UCSD-AML1 (cell line): ENCODE measurements at regions not wholly inside any gene's neighbourhood (a gene's known extent, or its start where the extent isn't known, plus 50 kb on each side); places are given as distances from the start of the nearest gene placed in this dataset.
"Not testable (repeated sequence)": the region's sequence is repeated elsewhere in the genome, so short reads cannot be mapped to it uniquely, and the experiment has no call there.

Source experiments
- DNase-seq: peaks from one replicate; lab custom pipeline; 2025; ENCODE audit not compliant: unreplicated experiment; lab: John Stamatoyannopoulos, UW

DNA sequence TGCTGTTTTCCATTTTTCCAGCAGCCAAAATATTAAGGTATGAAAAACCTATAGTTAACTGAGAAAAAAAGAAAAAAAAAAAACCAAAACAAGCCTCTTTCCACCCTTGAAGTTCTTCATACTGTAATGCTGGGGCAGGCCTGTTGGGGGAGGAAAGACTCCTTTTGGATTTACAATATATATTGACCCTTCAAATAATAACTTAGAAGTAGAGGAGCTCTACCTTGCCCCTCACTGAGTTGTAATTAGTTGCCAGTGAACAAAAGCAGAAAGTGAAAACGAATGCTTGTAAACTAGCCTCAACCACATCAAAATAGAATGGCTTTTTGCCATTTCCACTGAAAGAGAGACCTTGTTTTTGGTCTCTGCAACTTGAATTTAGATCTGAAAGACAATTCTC is 326.6 kb downstream of the NR2F2 start:
- DNase-seq = no peak

DNA sequence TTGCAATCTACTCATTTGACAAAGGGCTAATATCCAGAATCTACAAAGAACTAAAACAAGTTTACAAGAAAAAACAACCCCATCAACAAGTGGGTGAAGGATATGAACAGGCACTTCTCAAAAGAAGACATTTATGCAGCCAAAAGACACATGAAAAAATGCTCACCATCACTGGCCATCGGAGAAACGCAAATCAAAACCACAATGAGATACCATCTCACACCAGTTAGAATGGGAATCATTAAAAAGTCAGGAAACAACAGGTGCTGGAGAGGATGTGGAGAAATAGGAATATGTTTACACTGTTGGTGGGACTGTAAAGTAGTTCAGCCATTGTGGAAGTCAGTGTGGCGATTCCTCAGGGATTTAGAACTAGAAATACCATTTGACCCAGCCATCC is 336.5 kb downstream of the NR2F2 start:
- DNase-seq = not testable (repeated sequence)

DNA sequence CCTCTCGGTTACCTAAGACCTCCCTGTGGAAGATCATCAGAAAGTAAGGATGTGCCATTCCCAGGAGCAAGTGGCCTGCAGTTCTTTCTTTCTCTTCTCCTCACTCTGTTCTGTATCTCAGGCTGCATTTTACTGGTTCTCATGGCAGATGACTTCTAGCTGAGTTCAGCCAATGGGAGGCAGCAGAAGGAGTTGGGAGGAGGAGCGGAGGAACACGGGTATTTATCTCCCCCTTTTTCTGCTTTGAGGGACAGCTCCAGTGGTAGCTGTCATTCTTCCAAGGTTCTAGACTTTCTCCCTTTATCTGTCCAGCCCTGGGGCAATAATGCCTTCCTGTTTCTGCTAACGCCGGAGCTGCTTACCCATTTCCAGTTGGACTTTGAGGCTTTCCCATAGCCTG is 339.9 kb downstream of the NR2F2 start:
- no peak for DNase-seq

DNA sequence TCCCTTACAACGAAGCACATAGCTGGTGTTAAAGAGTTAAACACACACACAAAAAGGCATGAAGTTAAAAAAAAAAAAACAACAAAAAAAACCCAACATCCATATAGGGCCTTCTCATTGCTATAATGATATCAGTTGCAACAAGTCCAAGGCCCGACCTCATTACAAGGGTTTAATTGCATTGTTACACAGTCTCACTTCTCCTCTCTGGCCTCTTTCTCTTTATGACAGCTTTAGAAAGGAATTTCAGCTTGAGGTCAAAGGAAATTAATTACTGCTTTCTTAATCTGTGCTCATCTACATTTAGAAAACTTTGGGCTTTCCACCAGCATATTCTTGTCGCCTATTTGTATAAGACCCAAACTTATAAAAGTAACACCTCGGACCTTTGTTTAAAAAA is 342.1 kb downstream of the NR2F2 start:
- DNase-seq = no peak

DNA sequence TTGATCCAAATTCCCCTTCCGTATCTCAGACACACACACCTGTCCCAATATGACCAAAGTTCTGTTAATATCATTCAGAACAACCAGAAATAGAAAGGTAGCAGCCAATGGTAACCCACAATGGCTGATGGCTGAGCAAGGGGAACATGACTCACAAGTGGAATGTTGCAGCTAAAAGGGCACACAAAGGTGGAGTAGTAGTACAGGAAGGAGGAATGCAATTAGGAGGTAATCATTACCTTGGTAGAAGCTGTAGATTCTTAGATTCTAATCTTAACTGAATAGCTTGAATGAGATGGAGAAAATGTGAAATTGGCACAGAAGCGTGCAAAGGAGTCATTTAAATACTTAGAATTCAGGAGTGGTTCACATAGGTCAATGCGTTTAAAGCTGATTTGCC is 347.9 kb downstream of the NR2F2 start:
- no peak for DNase-seq

DNA sequence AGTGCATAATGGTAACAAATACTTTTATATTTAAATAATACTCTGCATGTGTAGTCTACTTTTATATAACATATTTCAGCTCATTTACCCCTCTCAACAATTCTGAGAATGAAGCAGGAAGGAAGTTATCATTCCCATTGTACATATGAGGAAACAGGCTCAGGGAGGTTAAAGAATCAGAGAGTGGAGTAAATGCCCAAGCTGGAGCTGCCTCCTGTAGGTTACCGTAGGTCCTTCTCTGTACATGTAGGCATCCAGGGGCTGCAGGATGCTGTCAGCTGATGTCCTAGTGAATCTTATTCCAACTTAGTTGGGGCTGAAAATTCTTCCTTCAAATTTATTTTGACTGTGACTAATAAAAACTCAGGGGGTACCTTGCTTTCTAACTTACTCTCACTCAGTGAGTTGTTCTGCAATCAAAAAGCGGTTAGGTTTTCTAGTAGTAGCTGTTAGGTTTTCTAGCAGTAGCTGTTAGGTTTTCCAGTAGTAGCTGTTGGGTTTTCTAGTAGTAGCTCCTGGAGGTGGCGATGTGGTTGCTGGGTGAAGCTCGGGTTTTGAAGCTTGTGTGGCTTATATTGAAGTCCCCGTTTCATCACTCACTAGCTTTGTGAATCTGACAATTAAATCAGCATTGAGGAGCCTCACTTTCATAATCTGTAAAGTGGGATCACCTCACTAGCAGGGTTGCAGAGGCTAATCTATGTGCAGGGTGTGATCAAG is 357.0 kb downstream of the NR2F2 start:
- DNase-seq = no peak

DNA sequence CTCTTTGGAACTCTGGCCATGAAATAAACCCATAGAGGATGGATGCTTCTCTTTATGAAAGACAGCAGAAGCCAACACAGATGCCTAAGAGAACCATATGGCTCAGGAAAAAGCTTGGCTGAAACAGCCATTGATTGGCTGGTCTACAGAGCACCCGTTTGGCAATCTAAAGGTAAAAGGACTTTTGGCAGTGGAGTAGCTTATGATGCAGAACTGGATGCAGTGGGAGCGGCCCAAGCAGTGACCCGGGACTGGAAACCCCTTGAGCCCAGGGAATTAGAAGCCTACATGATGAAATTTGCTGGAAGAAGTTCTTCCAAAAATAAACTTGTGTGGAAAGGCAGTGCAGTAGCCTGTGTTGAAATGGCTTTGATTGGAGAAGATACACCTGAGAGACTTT is 360.2 kb downstream of the NR2F2 start:
- no peak for DNase-seq

DNA sequence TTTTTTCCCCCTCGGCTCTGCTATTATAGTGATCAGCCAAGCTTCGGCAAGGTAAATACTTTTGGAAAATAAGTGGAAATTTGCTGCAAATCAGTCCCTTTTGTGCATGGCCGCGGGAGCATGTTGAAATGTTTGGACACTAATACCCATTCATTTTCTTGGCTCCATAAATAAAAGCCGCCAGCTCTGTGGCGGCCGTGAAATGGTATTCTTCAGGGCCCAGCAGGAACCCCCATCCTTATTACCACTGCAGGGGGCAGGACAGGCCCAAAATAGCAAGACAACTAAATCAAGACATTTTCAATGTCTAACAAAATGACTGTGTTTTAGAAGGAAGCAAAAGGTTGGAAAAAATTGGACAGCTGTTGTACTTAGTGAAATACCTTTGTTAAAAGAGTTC is 362.3 kb downstream of the NR2F2 start:
- no peak for DNase-seq

DNA sequence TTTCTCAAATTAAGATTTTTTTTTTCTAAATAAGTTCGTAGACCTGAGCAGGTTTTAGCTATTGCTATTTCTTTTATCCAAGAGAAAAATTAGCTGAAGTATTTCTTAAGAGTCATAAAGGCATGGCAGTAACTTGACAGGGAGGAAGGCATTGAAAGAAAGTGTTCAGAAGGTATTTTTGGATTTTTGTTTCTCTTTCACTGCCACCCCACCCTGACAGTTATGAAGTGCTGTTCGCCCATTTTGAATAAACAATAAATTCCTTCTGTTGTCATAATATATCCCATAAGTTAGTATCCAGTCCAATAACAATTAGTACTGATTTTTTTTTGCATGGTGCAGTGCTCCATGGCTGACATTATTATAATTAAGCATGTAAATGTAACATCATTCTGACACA is 363.0 kb downstream of the NR2F2 start:
- DNase-seq = no peak

DNA sequence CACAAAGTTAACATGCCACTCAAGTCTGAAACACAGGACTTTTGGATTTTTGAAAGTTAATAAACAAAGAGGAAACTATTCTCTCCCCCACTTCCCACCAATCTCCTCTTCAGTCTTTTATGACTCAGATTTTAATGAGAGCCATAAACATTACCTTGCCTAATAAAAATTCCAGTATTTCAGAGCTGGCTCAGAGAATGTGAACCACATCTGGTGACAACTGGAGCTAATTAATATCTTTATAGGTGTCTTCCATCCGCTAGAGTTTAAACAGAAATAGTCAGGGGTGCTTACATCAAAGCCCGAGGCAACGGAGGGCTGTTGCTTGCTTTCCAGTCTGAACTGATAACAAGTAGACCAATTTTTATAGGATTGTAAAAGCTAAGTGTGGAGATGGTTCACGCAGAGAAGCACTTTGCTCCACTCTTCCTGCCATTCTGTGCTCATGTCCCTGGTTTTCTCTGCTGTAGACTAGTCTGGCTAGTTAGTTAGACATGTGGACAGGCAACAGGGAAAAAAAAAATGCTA is 363.6 kb downstream of the NR2F2 start:
- DNase-seq = no peak

DNA sequence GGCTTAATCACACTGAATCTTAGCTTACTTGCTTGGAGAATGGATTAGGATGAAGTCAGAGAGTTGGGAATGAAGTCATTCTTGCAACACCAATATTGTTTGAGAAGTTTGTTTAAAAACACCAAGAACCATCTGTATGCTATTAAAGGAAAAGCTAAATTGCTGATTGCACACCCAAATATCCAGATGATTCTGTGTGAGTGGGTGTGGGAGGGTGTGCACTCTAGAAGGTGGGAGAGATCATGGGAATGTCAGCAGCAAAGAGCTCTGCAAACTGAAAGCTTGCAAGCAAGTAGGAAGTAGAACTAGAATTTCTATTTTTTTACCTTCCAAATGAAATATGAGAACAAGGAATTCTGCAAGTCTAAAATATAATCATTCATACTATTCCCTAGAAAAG is 364.9 kb downstream of the NR2F2 start:
- DNase-seq = no peak

DNA sequence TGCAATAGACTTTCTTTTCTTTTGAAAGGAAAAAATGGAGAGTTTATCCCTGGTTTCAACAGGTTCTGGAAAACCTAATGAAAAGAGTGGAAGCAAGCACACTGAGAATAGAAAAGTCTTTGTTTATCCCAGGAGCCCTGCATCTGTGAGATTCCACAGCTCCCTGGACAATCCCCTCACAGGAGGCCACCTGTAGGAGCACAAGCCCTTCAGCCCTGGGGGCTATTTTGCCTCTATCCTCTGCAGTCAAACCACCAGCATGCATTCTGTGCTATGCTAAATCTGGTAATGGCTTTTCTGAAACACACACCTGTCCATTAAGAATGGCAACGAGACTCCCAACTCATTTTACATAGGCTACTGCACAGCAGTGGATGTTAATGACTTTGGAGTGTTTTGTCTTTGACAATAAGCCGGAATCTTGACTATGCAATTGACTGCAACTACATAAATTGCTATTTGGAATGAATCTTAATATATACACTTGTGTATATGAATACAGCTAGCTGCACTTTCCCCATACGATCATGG is 369.4 kb downstream of the NR2F2 start:
- no peak for DNase-seq

DNA sequence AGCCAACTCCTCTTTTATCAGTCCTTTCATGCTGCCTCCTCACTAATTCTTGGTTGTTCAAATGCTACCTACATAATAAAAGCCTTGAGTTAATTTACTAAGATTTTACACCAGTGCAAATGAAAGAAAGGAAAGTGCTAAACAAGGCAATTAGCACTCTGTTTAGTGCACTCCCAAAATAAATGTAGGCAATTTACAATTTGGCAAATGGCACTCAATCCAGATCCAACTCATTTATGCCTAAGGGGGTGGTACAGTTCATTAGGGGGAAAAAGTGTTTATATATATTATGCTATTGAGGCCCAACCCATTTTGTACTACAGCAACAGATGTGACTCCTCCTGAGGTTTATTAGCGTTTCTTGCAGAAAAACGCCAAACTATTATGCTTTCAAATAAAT is 370.1 kb downstream of the NR2F2 start:
- no peak for DNase-seq

DNA sequence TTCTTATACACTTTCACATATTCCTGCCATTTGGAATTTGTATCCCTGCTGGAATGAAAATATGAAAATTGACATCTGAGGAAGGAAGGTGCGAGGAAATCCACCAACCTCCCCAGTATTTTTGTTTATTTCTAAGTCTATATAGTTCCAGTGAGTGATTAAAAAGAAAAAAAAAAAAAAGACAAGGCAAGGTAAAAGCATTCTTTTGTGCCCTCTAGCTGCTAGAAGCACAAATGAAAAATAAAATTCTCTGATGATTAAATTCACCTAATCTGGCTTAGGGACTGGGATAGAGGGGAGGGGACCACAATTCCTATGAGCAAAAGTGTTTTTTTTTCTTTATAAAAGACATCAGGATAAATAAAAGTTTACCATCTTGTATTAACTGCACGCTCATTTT is 370.9 kb downstream of the NR2F2 start:
- no peak for DNase-seq

DNA sequence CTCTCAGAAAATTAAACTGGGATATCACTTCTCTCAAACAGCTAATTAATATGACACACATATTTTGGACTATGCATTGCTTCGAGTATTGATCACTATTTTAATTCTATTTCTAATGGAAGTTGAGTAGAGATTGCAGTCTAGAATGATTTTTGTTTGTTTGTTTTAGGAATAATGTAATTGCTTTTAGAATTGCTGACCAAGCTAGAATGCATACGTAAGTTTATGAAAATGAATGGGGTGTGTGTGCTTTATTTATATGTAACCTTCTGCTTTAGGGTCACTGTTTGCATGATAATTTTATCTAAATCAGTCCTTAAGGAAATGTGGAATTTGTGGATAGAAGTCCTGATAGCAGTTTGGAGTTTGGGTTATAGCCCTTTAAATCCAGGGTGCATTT is 371.4 kb downstream of the NR2F2 start:
- DNase-seq = no peak

DNA sequence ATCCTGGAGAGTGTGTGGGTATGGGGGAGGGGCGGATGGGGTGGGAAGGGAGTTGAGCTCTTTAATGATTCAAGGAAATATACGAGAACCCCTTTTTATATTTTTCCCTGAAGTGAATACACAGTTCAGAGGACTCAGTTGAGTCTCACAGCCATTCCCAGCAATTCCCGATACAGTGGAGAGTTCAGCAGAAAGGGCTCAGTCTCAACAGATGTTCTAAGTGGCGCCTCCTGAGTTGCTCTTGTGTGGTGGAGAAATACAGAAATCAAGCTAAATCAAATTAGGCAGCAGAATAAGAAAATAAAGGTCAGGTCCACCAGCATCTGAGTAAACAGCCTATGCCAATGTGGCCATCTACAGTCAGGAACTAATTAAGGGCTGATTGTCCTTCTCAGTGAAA is 372.1 kb downstream of the NR2F2 start:
- DNase-seq = no peak

DNA sequence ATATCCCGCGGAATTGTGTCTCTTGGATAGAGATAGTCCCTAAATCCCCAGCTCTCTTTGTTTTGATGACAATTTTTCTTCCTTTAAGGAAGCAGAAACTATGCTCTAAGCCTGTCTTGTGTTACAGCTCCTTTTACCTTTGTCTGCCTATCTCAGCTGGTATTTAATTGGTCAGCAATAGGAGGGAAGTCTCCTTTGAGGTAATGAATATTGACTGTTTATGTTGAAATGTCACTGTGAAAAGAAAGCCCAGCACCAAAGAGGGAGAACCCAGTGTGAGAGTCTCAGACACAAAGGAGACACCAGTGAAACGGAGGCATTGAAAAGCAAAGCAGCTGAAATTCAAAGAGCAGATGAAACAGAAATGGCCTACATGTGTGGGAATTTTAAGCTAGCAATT is 372.6 kb downstream of the NR2F2 start:
- no peak for DNase-seq

DNA sequence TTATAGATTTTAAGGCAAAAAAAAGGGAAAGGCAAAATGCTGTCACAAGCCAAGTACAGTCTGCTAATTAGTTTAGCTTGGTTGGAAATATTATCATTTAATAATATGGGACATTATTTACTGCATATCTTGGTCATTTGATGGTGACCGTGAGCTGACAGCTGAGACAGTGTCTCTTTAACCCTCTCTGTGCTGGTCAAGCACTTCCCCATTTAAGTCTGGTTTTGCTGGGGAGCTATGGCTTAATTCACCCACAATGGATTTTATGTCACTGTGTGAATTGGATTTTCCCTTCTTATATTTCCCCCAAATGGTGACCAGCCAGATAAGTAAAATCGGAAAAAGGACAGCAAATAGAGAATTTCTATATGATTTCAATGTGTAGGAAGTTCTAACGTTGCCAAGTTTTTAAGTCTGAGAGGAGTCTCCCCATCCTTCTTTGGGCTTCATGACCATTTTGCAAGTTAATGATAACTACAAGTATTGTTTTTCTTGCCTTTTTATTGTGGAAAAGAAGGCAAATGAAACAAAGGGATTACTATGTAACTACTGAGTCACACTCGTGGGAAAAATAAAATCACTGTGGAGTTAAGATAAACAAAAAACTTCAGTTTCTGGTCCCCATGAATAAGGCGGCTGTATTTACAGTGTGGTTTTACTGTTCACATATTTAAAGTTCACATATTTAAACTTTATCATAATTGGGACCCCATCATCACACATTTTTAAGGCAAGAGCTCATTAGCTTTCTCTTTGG is 373.5 kb downstream of the NR2F2 start:
- no peak for DNase-seq

DNA sequence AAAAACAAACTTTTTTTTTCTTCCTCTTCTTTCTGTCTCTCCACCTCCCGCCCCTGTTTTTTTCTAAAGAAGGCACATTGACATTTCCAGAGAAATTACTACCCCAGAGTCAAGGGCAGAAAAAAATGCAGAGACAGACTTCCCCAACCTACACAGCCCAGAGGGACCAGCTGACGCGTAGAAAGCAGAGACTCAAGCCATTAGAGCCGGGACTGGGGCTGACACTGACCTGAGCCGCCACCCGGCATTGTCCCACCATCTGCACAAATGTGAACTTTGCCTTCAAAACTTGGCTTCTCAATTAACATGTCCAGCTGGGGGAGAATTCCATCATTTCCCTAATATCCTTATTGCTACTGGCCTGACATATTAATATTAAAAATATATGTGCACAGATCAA is 385.6 kb downstream of the NR2F2 start:
- DNase-seq = no peak

DNA sequence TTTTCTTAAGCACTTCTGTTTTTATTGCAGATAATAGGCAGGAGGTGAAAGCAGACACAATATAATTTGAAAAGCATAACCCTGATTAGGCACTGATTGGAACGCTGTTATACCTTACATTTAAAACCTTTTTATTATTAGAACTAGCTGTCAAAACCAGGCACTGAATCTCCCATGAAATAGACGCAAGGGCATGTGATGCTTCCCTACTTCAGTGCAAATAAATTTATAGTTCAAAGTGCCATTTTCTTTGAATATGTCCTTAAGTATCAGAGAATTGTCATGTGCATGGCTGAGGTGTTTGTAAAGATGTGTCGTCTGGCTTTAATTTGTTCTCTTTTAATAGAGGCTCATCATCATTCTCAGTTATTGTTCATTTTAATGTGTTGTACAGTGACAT is 386.0 kb downstream of the NR2F2 start:
- no peak for DNase-seq

DNA sequence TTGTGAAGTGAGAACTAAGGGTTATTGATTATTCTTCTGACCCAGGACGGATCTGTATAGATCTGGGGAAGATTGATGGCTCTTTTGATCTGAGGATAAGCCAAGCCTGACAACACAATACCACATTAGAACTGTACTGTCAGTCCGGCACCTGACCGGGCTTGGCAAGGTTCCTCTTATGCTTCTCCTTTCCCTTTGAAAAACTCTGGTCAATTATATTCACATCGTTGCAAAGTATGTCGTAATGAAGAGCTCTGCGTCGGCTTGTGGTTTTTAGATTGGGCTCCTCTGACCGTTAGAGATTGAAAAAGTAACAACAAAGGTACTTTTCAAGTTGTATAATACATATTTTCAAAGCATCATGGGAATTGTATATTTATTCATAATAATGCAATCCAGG is 389.8 kb downstream of the NR2F2 start:
- DNase-seq = no peak

DNA sequence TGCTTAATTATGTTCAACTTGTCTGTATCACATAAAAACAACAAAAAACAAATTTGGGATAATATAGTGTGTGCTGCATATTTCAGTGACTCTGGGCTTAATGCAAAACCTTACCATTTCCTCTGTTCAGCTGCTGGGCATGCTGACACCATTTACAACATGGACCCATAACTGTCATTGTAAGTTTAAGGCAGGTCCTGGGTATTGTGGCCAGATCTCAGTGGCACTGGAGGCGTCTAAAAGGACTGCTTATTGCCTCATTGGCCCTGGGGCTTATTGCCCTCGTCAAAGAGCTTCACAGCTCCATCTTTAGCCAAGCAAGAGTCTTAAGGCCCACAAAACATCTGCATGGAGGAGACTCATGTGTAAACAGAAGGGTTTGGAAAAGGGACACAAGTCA is 390.2 kb downstream of the NR2F2 start:
- no peak for DNase-seq
